Thoracic aorta (tissue), 2 donors: ENCODE measurements at regions not wholly inside any gene's neighbourhood (a gene's known extent, or its start where the extent isn't known, plus 50 kb on each side); places are given as distances from the start of the nearest gene placed in this dataset.

Source experiments
- ATAC-seq: fragments of 150-250 bp; one replicate; pipeline ENCODE4 v1.8.0; 2017; ENCODE audit warnings: low read depth; ENCODE audit not compliant: insufficient number of reproducible peaks, low FRiP score
- DNase-seq: peaks from one replicate; pipeline ENCODE4 v3.0.0-alpha.2; 2020; ENCODE audit warnings: low spot score
- H3K27ac ChIP-seq, 2 donors: fragments of 200-600 bp; sonication (generic); 1 replicate in 1 of 2; 2 replicates in 1 of 2; pipeline ENCODE4 v1.5.1; 2016; ENCODE audit warnings: mild to moderate bottlenecking in 2 of 2, moderate library complexity in 2 of 2
- H3K27me3 ChIP-seq: fragments of 200-600 bp; sonication (generic); replicated peaks from 2 replicates; pipeline ENCODE4 v1.6.0; 2016; ENCODE audit warnings: mild to moderate bottlenecking; ENCODE audit not compliant: insufficient read depth
- H3K36me3 ChIP-seq: fragments of 200-600 bp; sonication (generic); one replicate; pipeline ENCODE4 v1.5.1; 2016
- H3K4me1 ChIP-seq, 2 donors: fragments of 200-600 bp; sonication (generic); 1 replicate in 1 of 2; 2 replicates in 1 of 2; pipeline versions ENCODE4 v1.5.1 to v1.6.0; 2016; ENCODE audit warnings: low read depth in 2 of 2, mild to moderate bottlenecking in 1 of 2; ENCODE audit not compliant: control insufficient read depth in 1 of 2
- H3K4me3 ChIP-seq: fragments of 200-600 bp; sonication (generic); 2 replicates; pipeline ENCODE4 v1.5.1; 2016; ENCODE audit warnings: mild to moderate bottlenecking
- H3K9me3 ChIP-seq: fragments of 200-600 bp; sonication (generic); 2 replicates; pipeline ENCODE4 v1.5.1; 2016
- CTCF ChIP-seq: fragments of 200-600 bp; sonication (generic); IDR thresholded peaks from one replicate; pipeline ENCODE4 v1.5.1; 2019; ENCODE audit warnings: antibody characterized with exemption

DNA sequence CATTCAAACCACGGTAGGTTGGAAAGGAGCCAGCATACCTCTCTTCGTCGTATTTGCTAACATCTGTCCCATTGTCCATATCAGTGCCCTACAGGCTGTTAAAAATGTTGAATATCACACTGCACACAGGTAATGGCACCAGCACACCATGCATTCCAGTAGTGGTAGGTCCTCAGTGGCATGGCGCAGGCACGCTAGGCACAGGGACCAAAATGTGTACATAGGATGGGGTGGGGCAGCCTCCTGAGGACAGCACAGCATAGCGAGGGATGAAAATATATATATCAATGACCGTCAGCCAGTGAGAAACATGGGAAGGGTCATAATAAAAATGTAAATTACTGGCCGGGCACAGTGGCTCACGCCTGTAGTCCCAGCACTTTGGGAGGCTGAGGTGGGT is 99.9 kb upstream of the CTBP2 start:
- no peak for ATAC-seq
- no peak overlapping the region for H3K27ac ChIP-seq
- no peaks in the 10 kb centered on the region for H3K36me3 ChIP-seq
- no peaks in the 10 kb centered on the region for H3K9me3 ChIP-seq
- H3K4me1 ChIP-seq, result no peaks in the 10 kb centered on the region
- TF ChIP-seq CTCF, result no peak
- no peak for DNase-seq
- H3K27me3 ChIP-seq, result no peaks in the 10 kb centered on the region
- no peak overlapping the region for H3K4me3 ChIP-seq

- no peak for ATAC-seq
- H3K36me3 ChIP-seq, result no peaks in the 10 kb centered on the region
- H3K4me1 ChIP-seq, result no peaks in the 10 kb centered on the region
- no peak overlapping the region for H3K27ac ChIP-seq
- H3K9me3 ChIP-seq, result no peaks in the 10 kb centered on the region
- no peak for DNase-seq
- no peak overlapping the region for H3K4me3 ChIP-seq
- TF ChIP-seq CTCF, result no peak
- H3K27me3 ChIP-seq, result no peaks in the 10 kb centered on the region
These were observed 99.3 kb upstream of the CTBP2 start for GRCh38 chr10:125259651-125260050.

- Histone ChIP-seq H3K4me1 (no peaks in the 10 kb centered on the region), H3K4me3 (no peak overlapping the region), H3K36me3 (no peaks in the 10 kb centered on the region), H3K27ac (no peak overlapping the region), H3K27me3 (no peaks in the 10 kb centered on the region), H3K9me3 (no peaks in the 10 kb centered on the region)
- no peak for TF ChIP-seq CTCF
- ATAC-seq (no peak), DNase-seq (no peak)
These were observed 98.3 kb upstream of the CTBP2 start for GRCh38 chr10:125258676-125259075.

DNA sequence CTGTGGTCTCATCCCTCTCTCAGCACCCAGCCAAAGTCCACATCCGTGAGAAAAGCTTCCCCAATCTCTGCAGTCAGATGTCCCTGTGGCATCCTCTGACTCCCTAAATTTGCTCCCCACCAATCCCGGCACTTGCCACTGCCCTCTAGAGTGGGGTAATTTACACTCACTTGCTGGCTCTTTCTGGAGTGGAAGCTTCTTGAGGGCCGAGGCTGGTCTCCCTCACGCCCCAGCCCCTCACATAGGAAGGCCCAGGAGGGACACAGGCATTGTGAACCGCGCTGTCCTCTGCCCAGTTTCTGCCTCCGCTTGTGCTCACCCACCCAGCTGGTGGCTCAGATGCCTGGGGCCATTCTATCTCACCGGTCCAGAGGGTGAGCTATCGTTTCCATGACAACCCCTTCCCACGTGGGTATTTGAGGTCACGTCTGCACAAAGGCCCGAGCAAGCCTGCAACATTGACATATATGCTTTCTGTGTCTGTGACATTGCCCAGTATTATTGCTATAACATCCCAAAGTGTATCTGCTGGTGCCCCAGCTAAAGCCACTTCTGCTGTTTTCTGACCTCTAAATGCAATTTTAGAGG is 97.3 kb upstream of the CTBP2 start:
- no peaks in the 10 kb centered on the region for H3K36me3 ChIP-seq
- no peaks in the 10 kb centered on the region for H3K27me3 ChIP-seq
- no peak overlapping the region for H3K27ac ChIP-seq
- H3K4me1 ChIP-seq, result no peaks in the 10 kb centered on the region
- no peak for TF ChIP-seq CTCF
- no peak overlapping the region for H3K4me3 ChIP-seq
- DNase-seq (no peak), ATAC-seq (no peak)
- H3K9me3 ChIP-seq, result no peaks in the 10 kb centered on the region

- Histone ChIP-seq H3K27me3 (no peaks in the 10 kb centered on the region), H3K4me1 (no peaks in the 10 kb centered on the region), H3K9me3 (no peaks in the 10 kb centered on the region), H3K4me3 (no peak overlapping the region), H3K36me3 (no peaks in the 10 kb centered on the region), H3K27ac (no peak overlapping the region)
- ATAC-seq (no peak), DNase-seq (no peak)
- TF ChIP-seq CTCF, result no peak
These were observed 95.7 kb upstream of the CTBP2 start for GRCh38 chr10:125256026-125256425.
